Astrocyte of the hippocampus (primary cell): ENCODE measurements at regions not wholly inside any gene's neighbourhood (a gene's known extent, or its start where the extent isn't known, plus 50 kb on each side); places are given as distances from the start of the nearest gene placed in this dataset.

Source experiments
- DNase-seq: peaks from one replicate; pipeline ENCODE4 v3.0.0; 2011; ENCODE audit warnings: low read depth, low spot score

DNA sequence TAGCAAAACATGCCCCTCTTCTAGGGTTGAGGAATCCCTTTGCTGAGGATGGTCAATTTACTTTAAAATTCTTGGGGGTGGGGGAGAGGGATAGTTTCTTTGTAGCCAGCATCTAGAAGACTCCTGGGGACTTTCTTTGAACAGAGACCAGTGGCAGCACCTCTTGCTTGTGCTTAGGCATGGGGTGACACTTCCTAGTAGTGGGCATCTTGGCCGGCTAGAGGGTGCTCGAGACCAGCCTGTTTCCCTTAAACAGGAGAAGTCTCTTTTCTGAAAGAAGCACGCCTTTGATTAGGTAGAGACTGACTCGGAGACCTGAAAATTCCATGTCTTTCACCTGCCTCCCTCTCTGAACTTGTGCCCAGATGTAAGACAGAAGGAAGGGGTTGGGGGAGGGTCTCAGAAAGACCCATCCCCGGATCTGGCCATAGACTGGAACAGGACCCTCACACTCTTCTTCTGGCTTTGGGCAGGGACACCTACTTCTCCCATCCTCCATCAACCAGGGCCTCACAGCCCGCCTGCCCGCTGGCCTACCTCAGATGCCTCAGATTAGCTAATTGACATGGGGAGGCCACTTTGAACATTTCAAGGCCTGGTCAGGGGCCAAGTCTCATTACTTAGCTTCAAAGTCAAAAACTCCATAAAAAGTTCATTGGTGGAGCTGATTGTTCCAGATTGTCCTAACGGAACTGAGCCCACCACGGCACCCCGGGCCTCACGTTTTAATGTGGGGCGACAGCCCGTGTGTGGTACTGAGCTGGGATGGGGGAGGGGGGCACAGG, 172.2 kb downstream of the CDC5L start:
- DNase-seq, result peak; percentile 48

DNA sequence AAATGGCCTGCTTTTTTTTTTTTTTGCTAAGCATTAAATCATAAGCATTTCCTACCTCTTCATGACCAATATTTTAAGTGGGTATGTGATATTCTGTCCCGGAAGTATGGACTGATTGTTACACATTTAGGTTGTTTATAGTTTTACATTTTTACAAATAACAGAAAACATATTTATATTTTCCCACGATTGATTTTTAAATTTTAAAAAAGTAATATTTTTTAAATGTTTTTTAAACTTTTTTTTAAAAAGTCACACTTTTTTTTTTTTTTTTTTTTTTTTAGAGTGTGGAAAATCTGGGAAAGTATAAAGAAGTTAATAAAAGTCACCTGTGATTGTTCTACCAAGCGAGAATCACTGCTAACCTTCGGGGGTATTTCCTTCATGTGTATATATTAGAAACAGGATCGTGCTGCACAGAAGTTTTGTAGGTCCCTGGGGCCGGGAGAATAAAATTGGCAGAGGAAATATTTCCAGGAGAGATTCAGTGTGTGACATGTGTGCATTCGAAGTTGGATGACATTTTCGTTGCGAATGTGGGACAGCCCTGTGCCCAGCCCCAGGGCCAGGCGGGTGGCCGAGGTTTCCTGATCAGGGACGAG, 173.1 kb downstream of the CDC5L start:
- DNase-seq, result no peak

DNA sequence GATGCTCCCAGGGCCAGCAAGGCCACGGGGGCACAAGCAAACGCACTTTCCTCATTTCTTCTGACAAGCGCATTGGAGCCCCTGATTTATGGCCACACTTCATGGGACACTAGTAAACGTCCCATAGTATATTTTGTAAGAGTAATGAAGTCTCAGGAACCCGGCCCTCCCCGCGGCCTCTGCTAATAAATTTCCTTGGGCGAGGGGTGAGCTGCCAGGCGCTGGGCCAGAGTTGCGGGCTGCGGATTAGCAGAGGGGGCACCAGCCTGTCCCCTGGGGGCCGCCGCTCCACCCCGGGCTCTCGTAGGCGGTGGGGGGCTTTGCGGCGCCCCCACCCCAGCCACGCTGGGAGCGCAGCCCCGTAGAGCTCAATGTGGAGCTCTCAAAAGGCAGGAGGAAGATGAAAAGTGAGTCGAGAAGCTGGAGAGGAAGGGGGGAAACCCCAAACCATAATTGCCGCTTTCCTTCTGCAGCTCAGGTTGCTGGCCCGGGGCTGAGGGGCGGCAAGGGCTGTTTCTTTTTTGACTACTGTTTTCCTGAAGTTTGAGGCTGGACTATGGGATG, 173.6 kb downstream of the CDC5L start:
- no peak for DNase-seq

DNA sequence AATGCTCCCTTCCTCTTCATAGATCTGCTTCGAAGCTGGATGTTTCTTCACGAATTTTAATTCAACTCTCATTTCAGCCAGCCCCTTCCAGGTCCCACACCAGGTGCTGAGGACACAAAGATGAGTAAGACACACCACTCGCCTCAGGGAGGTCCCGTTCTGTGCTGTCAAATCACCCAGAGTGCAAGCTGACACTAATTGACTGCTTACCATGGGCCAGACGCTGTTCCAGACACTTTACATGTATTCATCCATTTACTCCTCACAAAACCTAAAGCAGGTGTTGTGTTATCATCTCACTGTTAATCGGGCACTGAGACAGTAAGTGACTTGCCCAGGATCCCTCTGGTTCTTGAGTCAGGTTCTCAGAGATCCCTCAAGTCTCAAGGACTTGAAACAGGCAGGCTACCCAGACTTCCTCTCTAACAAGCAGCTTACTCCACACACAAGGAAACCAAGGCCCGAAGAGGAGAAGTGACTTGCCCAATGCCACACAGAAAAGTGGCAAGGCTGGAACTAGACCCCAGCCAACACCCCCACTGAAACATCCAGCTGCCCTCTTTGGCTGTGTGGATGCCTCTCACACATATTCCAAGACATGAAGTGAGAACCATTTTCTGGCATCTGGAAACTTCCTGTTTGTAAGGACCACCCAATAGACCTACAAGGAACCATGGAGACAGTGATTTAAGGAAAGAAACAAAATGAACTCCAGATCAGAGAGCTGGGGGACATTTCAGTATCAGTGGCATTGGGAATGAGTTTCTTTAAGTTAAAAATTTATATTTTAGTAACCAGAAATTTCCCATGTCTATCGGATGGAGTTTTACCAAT, 174.5 kb downstream of the CDC5L start:
- DNase-seq, result no peak

DNA sequence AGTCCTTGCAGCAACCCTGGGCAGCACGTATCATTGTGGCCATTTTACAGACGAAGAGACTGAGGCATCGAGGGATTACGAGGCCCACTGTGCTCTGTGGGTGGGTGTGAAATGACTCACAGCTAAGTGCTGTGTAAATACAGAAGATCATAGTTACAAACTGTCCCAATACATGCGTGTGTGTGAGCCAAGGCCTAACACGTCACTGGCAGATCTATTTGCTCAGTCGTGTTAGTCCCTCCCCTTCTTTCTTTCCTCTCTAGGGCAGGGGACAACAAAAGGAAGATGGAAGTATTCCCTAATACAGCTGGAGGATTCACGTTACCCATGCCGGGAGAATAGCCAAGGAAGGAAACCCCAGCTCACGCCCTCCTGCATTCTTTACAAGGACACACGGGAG, 175.9 kb downstream of the CDC5L start:
- DNase-seq, result no peak

DNA sequence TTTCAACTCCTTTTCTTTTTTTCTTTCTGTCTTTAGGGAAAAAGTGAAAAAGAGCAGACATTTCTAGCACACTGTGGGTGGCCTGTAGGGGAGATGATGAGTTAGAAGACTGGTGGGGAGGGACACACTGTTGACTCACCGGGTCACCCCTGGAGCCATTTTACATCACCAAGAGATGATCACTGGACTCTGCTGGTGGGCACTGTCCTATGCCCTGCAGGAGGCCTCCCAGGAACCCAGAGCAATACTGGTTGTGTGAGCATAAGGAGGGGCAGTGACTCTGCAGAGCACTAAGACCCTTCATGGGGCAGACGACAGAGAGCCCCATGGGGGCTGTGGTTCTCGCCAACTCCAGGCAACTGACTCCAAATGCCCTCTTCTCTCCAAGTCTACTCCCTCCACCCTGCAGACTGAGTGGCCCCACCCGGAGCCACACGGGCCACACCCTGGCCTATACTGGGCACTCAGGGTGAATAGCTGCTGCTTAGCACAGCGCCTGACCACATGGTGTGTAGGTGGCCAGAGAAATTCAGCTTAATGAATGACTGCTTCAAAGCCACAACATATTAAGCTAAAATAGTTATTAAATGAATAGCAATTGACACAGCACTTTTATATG, 177.5 kb downstream of the CDC5L start:
- DNase-seq, result no peak

DNA sequence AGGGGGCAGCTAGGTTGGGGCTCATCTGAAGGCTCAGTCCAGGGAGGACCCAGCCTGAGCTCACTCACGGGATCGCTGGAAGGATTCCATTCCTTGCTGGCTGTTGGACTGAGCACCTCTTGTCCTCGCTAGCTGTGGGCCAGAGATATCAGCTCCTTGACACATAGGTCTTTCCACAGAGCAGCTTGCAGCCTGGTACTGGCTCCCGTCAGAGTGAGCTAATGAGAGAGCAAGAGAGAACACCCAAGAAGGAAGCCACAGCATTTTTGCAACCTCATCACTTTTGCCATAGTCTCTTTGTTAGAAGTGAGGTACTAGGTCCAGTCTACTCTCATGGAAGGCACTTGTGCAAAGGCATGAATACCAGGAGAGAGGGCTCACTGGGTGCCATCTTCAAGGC, 179.9 kb downstream of the CDC5L start:
- DNase-seq, result no peak

DNA sequence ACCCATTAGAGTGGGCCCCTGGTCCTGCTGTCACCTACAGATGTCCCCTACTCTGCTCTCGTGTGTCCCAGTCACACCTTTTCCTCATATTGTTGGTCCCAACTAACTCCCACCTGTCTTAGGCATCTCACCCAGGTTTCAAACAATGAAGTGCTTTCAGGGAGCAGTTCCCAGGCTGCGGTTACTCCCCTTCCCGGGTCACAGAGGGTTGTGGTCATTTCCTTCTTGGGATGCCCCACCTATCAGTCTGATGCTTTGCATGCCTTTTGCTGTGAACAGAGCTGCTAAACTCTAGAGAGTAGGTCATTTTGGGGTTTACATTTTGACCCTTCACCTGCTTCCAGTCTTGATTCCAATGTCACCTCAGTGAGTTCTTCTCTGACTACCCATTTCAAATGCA, 181.6 kb downstream of the CDC5L start:
- DNase-seq, result no peak

DNA sequence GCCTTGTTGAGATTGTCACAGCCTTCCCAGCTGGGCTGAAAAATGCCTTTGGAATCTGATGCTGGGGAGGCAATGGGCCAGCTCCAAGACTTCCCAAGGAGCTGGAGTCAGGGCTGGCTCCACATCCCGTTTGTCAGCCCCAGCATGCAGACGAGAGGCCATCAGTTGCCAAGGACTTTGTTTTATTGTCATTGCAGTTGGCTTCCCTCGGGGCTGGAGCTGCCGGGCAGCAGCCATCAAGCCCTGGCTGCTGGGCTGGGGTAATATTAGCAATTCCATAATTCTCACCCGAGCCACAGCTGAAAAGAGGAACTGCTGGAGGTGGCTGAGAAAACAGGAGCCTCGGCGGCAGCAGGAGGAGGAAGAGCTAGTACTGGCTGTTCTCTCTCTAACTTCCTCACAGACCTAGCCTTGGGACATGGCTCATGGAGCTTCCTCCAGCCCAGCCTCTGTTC, 182.5 kb downstream of the CDC5L start:
- peak; percentile 72 for DNase-seq

DNA sequence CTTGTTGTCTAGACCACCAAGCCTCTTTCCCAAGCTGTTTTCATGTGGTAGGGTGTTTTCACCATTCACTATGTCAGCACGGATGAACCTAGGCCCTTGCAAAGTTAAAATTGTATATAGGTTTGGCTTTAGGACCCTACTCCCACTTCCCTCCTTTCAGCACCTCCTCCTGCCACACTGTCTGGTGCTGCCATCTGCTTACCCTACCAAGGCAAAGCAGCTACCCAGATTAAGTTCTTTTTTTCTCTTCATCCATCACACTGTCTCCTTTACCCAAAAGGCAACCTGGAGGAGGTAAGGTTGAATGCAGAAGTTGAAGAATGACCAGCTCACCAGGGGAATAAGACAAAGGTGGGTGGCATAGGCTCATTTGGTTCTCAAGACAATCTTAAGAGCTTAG, 184.0 kb downstream of the CDC5L start:
- DNase-seq, result no peak

DNA sequence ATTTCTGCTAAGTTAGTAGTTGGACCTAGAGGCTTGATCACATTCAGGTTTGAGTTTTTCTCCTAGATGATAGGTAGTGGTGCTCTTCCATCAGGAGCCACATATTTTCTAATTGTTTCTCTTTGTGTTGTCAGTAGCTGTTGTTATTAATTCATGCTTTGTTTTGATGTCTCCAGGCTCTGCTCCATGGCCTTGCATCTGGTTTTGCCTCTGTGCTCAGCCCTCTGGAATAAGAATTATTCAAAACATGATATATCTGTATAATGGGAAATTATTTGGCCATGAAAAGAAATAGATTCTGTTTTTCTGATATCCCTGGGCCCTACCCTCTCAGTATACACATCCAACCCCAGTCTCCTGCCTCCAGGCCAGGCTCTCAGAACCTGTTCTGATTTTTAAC, 184.8 kb downstream of the CDC5L start:
- no peak for DNase-seq

DNA sequence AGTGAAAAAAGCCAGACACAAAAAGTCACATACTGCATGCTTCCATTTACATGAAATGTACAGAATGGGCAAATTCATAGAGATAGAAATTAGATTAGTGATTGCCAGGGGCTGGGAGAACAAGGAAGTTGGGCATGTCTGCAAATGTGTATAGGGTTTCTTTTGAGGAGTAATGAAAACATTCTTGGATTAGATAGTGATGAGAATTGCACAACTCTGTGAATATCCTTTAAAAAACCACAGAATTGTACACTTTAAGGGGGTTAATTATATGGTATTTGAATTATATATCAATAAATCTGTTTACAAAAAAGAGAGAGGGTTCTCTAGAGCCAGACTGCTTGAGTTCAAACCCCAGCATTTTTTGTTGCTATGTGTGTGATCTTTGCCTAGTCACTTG, 188.1 kb downstream of the CDC5L start:
- no peak for DNase-seq

DNA sequence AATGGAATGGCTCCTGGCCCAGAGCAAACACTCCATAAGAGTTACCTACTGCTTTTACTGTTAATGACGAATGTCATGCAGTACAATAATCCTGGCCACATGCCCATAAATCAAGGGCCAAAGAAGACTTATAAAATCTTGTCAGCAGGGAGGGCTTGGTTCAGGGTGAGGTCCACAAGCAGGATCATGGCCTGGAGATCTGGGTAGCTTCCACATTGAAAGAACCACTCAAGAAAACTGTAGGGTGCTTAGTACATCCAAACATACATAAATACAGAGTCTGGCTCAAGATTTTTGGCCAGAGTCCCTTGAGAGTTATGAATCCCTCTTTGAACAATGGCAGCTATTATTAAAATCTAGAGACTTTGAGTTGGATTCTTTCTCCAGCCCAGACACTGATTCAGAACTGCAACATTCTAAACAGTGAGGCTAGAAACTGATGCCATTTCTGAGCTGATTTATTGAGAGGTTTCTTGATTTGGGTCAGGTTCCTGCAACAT, 188.7 kb downstream of the CDC5L start:
- no peak for DNase-seq

DNA sequence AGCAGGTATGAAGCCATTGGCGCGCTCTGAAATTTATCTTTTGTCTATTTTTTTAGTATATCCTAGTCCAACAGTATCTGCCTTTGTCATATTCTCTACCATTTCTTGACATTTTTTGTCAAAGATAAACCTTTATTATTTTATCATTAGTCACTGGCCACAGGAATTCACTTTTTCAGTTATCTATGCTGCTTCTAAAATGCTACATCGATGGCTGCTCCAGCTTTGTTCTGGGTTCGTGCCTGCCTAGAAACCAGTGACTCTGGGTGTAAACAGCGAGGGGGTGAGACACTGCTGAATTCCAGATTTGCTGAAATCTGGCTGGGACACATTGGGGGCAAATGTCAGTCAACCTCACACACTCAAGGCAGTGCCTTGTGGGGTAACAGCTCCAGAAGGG, 193.4 kb downstream of the CDC5L start:
- DNase-seq, result peak; percentile 83

DNA sequence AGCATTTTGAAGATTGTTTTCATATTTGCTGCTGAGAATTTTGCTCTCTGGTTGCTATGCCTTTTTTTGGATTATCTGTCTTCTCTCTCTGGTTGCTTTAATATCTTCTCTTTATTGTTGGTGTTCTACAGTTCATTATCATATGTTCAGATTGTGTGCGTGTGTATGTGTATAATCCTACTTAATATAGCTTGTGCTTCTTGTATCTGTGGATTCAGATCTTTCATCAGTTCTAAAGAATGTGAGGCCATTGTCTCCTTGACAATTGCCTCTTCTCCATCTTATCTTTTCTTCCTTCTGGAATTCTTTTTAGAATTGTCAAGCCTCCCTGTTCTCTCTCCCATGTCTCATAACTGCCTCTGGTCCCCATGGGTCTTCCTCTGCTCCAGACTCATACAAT, 195.4 kb downstream of the CDC5L start:
- DNase-seq, result no peak

DNA sequence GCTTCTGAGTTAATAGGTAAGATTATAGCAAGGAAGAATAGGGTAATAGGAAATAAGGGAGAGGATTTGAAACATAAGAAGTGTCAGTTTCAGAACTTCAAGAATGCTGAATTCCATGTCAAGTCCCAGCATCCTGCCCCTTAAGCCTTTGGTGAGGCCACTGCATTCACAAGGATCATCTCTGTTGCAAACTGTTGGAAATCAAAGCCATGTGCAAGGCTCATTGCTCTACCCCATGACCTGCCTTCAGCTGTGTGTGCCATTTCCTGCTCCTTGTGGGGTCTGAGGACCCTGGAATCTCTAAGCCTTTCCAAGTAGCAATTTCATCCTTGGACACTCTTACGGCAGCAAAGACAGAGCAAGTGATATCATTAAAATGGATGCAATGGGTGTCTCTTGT, 203.0 kb downstream of the CDC5L start:
- DNase-seq, result no peak

DNA sequence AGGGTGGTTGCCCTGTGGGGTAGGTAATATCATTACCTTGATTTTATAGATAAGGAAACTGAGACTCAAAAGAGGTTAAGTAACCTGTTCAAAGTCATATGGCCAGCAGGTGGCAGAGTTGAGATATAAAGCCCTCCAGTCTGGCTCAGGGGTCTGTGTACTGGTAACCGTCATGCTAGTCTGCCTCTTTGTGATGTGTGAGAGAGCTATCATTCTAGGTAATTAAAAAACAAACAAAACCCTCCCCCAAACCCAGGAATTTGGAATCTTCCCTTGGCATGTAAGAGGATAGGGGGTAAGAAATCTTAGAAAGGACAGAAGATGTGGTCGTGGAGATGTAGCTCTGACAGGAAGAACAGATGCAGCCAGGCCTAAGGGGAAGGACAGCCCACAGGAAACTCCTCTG, 206.0 kb downstream of the CDC5L start:
- DNase-seq, result peak; percentile 77

DNA sequence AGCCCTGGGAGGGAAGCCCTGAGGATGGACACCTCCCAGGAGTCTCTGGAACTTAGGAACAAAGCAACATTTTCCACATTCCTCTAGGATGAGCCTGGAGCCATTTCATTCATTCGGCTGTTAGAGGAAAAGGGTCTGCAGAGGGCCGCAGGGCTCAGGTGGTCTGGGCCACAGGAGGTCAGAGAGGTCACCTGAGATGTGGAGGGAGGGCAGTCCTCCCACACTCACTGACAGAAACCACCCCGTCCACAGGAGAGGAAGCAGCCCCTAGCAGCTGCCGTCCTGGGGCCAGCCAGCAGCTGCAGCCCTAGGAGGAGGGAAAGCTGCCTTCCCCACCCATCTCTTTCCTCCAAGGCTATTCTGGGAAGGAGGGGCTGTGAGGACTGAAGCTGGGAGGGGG, 207.0 kb downstream of the CDC5L start:
- peak; percentile 16 for DNase-seq

DNA sequence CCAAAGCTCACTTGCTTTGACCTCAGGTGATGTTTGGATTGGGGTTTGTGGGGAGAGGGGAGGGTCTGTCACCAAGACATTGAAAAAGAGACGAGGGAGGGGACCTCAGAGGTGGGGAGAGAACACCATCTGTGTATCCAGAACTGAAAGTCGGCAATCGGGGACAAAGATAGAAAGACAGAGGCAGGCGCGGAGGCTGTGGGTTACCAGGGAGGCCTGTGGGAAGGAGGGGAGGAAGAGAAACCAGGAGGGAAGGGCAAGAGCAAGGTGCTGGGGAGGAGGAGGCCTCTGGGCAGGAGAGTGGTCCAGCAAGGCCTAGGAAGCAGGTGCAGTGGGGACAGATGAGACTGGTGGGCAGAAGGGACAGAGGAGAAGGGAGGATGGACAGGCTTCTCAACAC, 211.2 kb downstream of the CDC5L start:
- DNase-seq, result no peak

DNA sequence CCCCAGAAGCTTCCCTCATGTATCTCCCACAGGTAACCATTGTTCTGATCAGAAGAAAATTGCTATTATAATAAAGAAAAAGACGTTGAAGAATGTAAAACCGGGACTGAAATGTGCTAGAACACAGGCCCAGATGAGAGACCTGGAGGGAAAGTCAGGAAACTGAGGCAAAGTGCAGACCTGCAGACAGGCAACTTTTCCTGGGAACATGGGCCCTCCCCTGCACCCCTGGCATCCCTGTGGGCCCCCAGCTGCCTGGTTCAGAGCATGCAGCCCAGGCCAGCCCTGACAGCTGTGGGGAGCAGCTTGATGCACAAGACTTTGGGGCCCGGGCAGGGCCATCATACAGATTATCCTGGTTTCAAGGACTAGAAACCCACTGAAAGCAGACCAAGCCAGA, 212.2 kb downstream of the CDC5L start:
- no peak for DNase-seq

DNA sequence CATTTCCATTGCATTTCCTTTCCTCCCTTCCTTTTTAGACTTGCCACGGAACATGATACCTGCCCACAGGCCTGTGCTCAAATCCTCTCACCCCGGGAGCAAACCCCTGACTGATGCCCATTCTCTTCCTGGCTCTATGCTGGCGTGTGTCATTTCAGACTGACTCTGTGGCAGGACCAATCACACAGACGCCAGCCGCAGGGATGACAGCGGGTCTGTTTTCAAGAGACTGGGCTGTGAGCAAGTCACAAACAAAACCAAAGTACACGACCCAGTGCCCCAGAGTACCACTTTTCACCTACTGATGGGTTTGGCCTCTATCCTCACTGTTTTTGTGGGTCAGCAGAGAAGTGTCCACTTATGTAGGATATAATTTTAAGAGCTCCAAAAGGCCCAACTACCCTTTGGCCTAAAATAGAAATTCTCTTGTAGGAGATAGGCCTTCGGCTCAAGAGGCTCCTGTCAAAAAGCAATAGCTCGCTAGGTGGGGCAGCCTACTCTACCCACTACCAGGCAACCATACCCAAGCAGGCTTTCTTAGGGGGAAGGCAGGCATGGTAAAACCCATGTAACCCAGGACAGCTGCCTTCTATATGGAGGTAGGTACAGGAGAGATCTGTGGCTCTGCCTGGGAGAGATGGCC, 215.7 kb downstream of the CDC5L start:
- DNase-seq, result no peak
